ENCODE measurements at regions not wholly inside any gene's neighbourhood (a gene's known extent, or its start where the extent isn't known, plus 50 kb on each side); places are given as distances from the start of the nearest gene placed in this dataset.

DNA sequence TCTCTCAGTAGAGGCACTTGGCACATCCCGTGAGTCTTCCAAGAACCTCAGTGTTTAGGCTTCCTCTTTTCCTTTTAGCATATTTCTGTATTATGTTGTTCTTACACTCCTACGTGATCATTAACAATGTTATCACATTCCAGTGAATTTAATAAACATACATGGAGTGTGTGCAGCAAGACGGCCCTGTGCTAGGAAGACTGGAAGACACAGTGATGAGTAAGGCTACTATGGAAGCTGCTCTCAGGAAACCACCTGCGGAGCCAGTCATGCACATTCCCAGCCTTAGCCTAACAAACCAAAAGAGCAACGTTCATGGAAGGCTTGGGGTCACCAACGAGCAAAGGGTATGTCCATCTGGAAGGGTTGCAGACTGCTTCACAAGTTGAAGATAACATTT is 103.4 kb downstream of the ETAA1 start:
- Mint-ChIP-seq H3K4me3 (no peak overlapping the region), H3K27ac (no peak overlapping the region), H3K9me3 (no peaks in the 10 kb centered on the region), H3K4me1 (no peaks in the 10 kb centered on the region), H3K27me3 (no peaks in the 10 kb centered on the region), H3K36me3 (ENCODE audit: low read depth) (no peaks in the 10 kb centered on the region)
- CTCF ChIA-PET = no interaction called here
- no peak for DNase-seq
- POLR2A ChIA-PET = no interaction called here

GRCh38 chr2:67502346-67503065 is 105.4 kb downstream of the ETAA1 start:
- Mint-ChIP-seq H3K36me3 (ENCODE audit: low read depth) (no peaks in the 10 kb centered on the region), H3K9me3 (no peaks in the 10 kb centered on the region), H3K27ac (no peak overlapping the region), H3K27me3 (no peaks in the 10 kb centered on the region), H3K4me1 (no peaks in the 10 kb centered on the region), H3K4me3 (no peak overlapping the region)
- ChIA-PET CTCF (no interaction called here), POLR2A (no interaction called here)
- DNase-seq = no peak

GRCh38 chr2:67503066-67503795 is 106.1 kb downstream of the ETAA1 start:
- H3K27ac Mint-ChIP-seq = no peak overlapping the region
- H3K4me3 Mint-ChIP-seq = no peak overlapping the region
- H3K4me1 Mint-ChIP-seq = no peaks in the 10 kb centered on the region
- POLR2A ChIA-PET = no interaction called here
- no peaks in the 10 kb centered on the region for H3K27me3 Mint-ChIP-seq
- CTCF ChIA-PET = no interaction called here
- no peaks in the 10 kb centered on the region for H3K36me3 Mint-ChIP-seq (ENCODE audit: low read depth)
- no peak for DNase-seq
- no peaks in the 10 kb centered on the region for H3K9me3 Mint-ChIP-seq

DNA sequence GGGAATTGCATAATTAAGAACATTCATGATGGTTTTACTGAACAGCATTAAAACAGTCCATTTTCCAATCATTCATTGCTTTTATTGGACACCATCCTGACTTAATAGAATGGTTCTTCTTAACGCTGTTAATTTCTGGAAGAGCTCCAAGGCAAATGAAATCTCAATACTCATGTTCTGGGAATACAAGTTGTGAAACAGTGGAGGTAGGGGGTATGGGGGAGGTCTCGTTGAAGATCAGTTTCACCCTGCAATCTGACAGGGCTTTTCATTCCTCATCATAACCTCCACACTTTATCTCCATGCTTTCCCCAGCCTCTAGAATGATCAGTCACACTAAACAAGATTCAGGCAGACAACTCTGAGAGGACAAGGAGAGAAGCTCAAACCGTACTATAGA is 113.6 kb downstream of the ETAA1 start:
- H3K27ac Mint-ChIP-seq = no peak overlapping the region
- ChIA-PET CTCF (no interaction called here), POLR2A (no interaction called here)
- no peaks in the 10 kb centered on the region for H3K27me3 Mint-ChIP-seq
- no peaks in the 10 kb centered on the region for H3K4me1 Mint-ChIP-seq
- no peak overlapping the region for H3K4me3 Mint-ChIP-seq
- no peak for DNase-seq
- H3K36me3 Mint-ChIP-seq (ENCODE audit: low read depth) = no peaks in the 10 kb centered on the region
- H3K9me3 Mint-ChIP-seq = no peaks in the 10 kb centered on the region

DNA sequence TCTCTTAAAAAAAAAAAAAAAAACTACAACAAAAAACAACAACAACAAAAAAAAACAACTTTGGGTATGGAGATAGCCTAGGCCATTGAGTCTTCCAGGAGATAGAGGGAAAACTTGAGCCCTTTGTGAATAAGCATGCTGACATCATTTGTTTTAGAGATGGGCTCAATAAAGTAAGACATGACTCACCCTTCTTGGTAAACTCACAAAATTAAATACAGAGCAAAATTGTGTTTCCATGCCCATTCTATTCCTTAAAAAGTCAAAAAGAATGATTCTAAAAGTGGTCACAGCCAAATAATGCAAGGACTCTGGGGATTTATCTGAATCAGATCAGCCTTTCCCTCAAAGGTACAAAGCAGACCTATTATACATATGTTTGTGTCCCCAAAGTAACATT is 117.4 kb downstream of the ETAA1 start:
- Mint-ChIP-seq H3K27ac (no peak overlapping the region), H3K27me3 (no peaks in the 10 kb centered on the region), H3K4me3 (no peak overlapping the region), H3K9me3 (no peaks in the 10 kb centered on the region), H3K4me1 (no peaks in the 10 kb centered on the region), H3K36me3 (ENCODE audit: low read depth) (no peaks in the 10 kb centered on the region)
- ChIA-PET CTCF (no interaction called here), POLR2A (no interaction called here)
- DNase-seq = no peak

DNA sequence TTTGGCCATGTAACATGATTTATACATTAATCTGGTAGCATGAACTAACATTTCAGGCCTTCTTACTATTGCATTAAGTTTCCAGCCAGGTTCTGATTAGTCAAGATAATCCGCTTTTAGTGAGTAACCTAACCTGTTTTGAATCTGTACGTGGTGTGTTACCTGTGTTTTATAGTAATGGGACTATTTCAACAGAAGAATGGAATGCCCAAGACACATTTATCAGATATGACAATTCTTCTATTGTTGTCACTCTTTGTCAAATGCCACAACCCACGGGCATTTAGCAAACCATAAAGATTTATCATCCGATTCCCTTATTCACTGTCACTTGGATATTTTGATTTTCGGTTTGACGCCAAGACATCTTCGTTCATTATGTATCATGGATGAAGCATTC is 117.9 kb downstream of the ETAA1 start:
- DNase-seq = no peak
- ChIA-PET POLR2A (no interaction called here), CTCF (no interaction called here)
- Mint-ChIP-seq H3K4me3 (no peak overlapping the region), H3K27me3 (no peaks in the 10 kb centered on the region), H3K27ac (no peak overlapping the region), H3K36me3 (ENCODE audit: low read depth) (no peaks in the 10 kb centered on the region), H3K4me1 (no peaks in the 10 kb centered on the region), H3K9me3 (no peaks in the 10 kb centered on the region)

DNA sequence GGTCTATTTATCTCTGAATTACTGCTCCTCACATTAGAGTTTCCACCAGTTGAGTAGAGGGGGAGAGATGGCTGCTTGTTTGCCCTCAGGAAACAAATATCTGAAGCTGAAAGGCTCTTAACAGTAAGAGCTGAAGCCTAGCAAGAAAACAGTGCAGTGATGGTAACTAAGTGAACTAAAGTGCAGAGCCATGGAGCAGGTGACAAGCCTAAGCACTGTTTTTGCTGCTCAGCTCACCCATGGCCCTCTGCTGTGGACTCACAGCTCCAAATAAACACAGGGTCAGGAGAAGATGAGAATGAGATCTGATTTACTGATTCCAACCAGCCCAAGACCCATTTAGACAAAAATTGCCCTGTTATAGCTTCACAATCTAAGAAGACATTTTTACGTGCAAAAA is 118.4 kb downstream of the ETAA1 start:
- no peak overlapping the region for H3K4me3 Mint-ChIP-seq
- H3K27ac Mint-ChIP-seq = no peak overlapping the region
- no peak for DNase-seq
- CTCF ChIA-PET = no interaction called here
- H3K9me3 Mint-ChIP-seq = no peaks in the 10 kb centered on the region
- POLR2A ChIA-PET = no interaction called here
- H3K4me1 Mint-ChIP-seq = no peaks in the 10 kb centered on the region
- no peaks in the 10 kb centered on the region for H3K36me3 Mint-ChIP-seq (ENCODE audit: low read depth)
- H3K27me3 Mint-ChIP-seq = no peaks in the 10 kb centered on the region

DNA sequence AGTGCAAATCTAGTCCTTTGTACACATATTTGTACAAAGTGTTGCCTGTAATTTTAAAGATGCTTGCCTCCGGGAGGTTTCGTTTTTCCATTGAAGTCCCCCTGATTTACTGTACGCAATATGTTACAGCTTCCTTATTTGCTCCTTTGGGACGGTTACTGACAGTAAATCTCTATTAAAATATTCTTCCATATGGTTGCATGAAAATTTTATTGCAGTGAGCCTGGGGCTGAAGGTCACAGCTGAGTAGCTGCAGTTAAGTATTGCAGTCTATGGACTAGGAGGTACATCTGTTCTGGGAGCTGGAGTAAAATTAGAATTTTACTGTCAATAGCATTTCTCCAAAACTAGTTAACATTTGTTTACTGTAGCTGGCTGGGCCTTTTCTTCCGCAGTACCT is 119.2 kb downstream of the ETAA1 start:
- ChIA-PET POLR2A (no interaction called here), CTCF (no interaction called here)
- Mint-ChIP-seq H3K27me3 (no peaks in the 10 kb centered on the region), H3K9me3 (no peaks in the 10 kb centered on the region), H3K4me1 (no peaks in the 10 kb centered on the region), H3K36me3 (ENCODE audit: low read depth) (no peaks in the 10 kb centered on the region), H3K4me3 (no peak overlapping the region), H3K27ac (no peak overlapping the region)
- DNase-seq = no peak

GRCh38 chr2:67516899-67517530 is 119.9 kb downstream of the ETAA1 start:
- ChIA-PET POLR2A (no interaction called here), CTCF (no interaction called here)
- Mint-ChIP-seq H3K9me3 (no peaks in the 10 kb centered on the region), H3K36me3 (ENCODE audit: low read depth) (no peaks in the 10 kb centered on the region), H3K4me3 (no peak overlapping the region), H3K4me1 (no peaks in the 10 kb centered on the region), H3K27me3 (no peaks in the 10 kb centered on the region), H3K27ac (no peak overlapping the region)
- DNase-seq = no peak

DNA sequence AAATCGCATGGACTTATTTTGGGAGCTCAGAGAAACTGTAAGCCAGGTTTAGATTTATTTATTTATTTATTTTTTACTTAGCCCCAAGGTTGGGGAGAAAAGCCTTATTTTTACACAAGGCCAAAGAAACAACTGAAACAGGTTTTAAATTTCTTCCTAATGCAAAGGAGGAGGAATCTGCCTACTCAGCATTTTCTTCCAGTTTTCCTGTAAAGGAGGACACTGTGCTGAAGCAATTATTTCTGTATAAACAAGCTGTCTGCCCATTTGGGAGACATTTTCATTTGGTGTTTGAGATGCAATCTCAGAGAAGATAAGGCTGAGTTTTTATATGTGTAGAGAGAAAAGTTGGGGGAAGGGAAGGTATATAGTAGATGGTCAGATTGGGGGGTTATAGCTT is 125.0 kb downstream of the ETAA1 start:
- no peak for DNase-seq
- POLR2A ChIA-PET = no interaction called here
- CTCF ChIA-PET = no interaction called here

GRCh38 chr2:67524213-67524612 is 127.1 kb downstream of the ETAA1 start:
- H3K27ac Mint-ChIP-seq = no peak overlapping the region
- no peaks in the 10 kb centered on the region for H3K36me3 Mint-ChIP-seq (ENCODE audit: low read depth)
- H3K9me3 Mint-ChIP-seq = no peaks in the 10 kb centered on the region
- H3K27me3 Mint-ChIP-seq = no peaks in the 10 kb centered on the region
- POLR2A ChIA-PET = no interaction called here
- H3K4me1 Mint-ChIP-seq = no peaks in the 10 kb centered on the region
- H3K4me3 Mint-ChIP-seq = no peak overlapping the region
- DNase-seq = no peak
- CTCF ChIA-PET = no interaction called here

More for the DNA sequence above, 125.0 kb downstream of the ETAA1 start:
- Mint-ChIP-seq H3K9me3 (no peaks in the 10 kb centered on the region), H3K4me1 (no peaks in the 10 kb centered on the region), H3K36me3 (ENCODE audit: low read depth) (no peaks in the 10 kb centered on the region), H3K27me3 (no peaks in the 10 kb centered on the region), H3K4me3 (no peak overlapping the region), H3K27ac (no peak overlapping the region)

- Mint-ChIP-seq H3K27ac (no peak overlapping the region), H3K4me1 (no peaks in the 10 kb centered on the region), H3K4me3 (no peak overlapping the region), H3K9me3 (no peaks in the 10 kb centered on the region), H3K36me3 (ENCODE audit: low read depth) (no peaks in the 10 kb centered on the region), H3K27me3 (no peaks in the 10 kb centered on the region)
- no peak for DNase-seq
- ChIA-PET POLR2A (no interaction called here), CTCF (no interaction called here)
Observed at GRCh38 chr2:67524777-67525176, 127.6 kb downstream of the ETAA1 start.

DNA sequence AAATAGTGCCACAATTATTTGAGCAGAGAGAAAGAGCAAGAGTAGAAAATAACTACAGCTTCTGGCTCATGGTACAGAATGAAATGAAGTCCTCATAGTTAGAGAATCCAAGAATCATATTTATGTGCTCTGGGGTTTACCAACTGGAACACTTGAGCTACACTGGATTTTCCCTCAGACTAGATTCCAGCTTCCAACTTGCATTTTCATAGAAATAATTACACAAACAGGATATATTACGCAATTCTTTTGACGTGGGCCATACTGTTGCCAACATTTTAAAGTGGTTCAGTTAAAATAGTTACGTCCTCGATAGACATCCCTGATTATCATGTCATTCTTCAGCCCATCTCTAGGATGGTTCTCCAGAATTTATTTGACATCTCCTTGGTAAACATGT is 129.2 kb downstream of the ETAA1 start:
- POLR2A ChIA-PET = no interaction called here
- Mint-ChIP-seq H3K27me3 (no peaks in the 10 kb centered on the region), H3K27ac (no peak overlapping the region), H3K4me1 (no peaks in the 10 kb centered on the region), H3K36me3 (ENCODE audit: low read depth) (no peaks in the 10 kb centered on the region), H3K4me3 (no peak overlapping the region), H3K9me3 (no peaks in the 10 kb centered on the region)
- CTCF ChIA-PET = no interaction called here
- DNase-seq = no peak

DNA sequence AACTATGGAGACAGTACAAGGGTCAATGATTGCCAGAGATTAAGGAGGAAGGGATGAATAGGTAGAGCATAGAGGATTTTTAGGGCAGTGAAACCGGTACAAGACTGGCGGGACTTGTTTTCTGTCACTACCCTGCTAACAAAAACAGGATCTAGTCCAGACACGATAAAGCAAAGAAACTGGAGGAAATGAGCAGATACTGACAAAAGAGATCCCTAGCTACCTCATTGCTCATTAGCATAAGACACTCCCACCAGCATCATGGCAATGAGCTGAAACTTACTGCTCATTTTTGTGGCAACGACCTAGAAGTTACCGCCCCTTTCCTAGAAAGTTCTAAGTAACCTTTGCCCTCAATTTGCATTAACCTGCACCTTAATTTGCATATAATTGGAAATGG is 131.2 kb downstream of the ETAA1 start:
- Mint-ChIP-seq H3K36me3 (ENCODE audit: low read depth) (no peaks in the 10 kb centered on the region), H3K4me3 (no peak overlapping the region), H3K27ac (no peak overlapping the region), H3K4me1 (no peaks in the 10 kb centered on the region), H3K9me3 (no peaks in the 10 kb centered on the region), H3K27me3 (no peaks in the 10 kb centered on the region)
- CTCF ChIA-PET = no interaction called here
- POLR2A ChIA-PET = no interaction called here
- DNase-seq = no peak
